NB4 (cell line): ENCODE measurements at regions not wholly inside any gene's neighbourhood (a gene's known extent, or its start where the extent isn't known, plus 50 kb on each side); places are given as distances from the start of the nearest gene placed in this dataset.

Experiments used
- MYC ChIP-seq: IDR thresholded peaks from 2 replicates; pipeline ENCODE4 v1.6.1; 2011; ENCODE audit warnings: low read depth, low read length
- POLR2A ChIP-seq: IDR thresholded peaks from 2 replicates; pipeline ENCODE4 v1.6.1; 2011; ENCODE audit warnings: mild to moderate bottlenecking; ENCODE audit not compliant: insufficient read length; ENCODE audit errors: extremely low read depth
- TF ChIP-seq, protein P1 (sequence below): IDR thresholded peaks from one replicate; pipeline ENCODE4 v1.5.1; 2012; ENCODE audit warnings: low read depth, low read length
- TF ChIP-seq, protein P2 (sequence below): IDR thresholded peaks from 2 replicates; pipeline ENCODE4 v1.6.1; 2011; ENCODE audit warnings: low read depth, low read length

DNA sequence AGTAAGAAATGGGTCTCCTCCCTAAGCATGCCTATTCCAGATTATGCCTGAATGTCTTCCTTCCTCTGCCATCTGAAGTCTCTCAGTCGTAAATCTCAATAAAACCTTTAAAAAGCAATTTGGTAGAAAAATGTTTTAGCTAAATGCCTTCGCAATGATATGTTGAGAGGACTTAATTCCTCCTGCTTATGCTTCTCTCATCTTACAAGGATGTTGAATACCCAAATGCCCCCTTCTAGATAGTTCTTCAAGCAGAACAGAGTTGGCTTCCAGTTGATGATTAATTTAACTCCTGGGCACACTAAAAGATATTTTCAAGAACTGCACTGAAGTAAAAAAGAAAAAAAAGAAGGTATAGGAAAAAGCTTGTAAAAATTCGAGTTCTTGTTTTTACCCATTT is 275.0 kb upstream of the SPTLC3 start:
- TF ChIP-seq, protein P1, sequence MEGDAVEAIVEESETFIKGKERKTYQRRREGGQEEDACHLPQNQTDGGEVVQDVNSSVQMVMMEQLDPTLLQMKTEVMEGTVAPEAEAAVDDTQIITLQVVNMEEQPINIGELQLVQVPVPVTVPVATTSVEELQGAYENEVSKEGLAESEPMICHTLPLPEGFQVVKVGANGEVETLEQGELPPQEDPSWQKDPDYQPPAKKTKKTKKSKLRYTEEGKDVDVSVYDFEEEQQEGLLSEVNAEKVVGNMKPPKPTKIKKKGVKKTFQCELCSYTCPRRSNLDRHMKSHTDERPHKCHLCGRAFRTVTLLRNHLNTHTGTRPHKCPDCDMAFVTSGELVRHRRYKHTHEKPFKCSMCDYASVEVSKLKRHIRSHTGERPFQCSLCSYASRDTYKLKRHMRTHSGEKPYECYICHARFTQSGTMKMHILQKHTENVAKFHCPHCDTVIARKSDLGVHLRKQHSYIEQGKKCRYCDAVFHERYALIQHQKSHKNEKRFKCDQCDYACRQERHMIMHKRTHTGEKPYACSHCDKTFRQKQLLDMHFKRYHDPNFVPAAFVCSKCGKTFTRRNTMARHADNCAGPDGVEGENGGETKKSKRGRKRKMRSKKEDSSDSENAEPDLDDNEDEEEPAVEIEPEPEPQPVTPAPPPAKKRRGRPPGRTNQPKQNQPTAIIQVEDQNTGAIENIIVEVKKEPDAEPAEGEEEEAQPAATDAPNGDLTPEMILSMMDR, result no peak
- TF ChIP-seq POLR2A (no peak), MYC (no peak)
- TF ChIP-seq, protein P2, sequence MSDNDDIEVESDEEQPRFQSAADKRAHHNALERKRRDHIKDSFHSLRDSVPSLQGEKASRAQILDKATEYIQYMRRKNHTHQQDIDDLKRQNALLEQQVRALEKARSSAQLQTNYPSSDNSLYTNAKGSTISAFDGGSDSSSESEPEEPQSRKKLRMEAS, result no peak
